Kidney glomerular epithelial cell (primary cell): ENCODE measurements at regions not wholly inside any gene's neighbourhood (a gene's known extent, or its start where the extent isn't known, plus 50 kb on each side); places are given as distances from the start of the nearest gene placed in this dataset.

Experiments used
- DNase-seq: peaks from one replicate; lab custom pipeline; 2025; lab: John Stamatoyannopoulos, UW

DNA sequence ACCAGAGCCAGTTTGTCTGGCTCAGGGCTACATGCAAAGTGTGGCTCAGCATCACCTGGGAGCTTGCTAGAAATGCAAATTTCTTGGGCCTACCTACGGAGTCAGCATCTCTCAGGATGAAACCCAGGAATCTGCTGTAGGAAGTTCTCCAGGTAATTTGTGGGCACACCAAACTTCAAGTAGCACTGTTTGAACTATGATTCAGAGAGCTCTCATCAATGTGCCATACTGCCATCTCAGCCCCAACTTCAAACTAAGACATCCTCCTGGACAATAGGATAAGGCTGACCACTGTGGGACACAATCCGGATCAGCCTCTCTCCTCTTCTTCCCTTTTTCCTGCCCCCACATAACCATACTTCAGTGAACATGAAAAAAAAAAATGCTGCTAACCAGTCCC, 374.5 kb downstream of the METTL15 start:
- DNase-seq: no peak

DNA sequence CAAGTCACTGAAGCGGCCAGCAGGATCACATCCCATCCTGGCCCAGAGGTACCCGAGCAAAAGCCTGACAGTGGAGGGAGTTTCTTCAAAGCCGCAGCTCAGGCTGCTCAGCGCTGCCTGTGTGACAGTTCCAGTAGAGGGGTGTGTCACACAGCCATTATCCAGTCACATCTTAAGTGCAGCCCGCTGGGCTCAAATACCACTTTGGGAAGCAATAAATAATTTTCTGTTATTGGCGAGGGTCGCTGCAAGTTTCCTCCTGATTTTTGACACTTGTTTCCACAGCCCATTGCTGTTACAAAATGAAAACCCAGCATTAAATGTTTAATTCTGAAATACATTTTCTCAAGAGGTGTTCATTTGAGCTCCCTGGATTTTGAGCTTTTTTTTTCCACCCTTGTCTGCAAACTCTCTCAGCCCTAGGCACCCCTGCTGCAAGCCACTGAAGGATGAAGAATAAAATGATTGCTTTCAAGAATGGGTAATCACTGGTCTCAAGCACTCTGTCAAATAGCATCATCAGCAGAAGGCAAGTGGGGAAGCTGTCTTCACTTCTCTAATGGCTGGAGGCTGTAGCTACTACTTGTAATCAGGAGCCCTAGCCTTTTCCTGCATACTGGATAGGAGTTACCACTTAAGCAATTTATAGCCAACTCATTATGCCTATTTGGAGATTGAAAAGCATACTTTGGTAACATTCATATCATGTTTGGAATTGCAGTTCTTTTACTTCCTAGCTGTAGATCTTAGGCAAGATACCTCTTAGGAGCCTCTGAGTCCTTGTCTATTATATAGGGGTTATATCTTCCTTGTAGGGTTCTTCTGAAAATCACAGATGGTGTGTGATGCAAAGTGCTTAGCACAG, 373.7 kb downstream of the METTL15 start:
- no peak for DNase-seq

DNA sequence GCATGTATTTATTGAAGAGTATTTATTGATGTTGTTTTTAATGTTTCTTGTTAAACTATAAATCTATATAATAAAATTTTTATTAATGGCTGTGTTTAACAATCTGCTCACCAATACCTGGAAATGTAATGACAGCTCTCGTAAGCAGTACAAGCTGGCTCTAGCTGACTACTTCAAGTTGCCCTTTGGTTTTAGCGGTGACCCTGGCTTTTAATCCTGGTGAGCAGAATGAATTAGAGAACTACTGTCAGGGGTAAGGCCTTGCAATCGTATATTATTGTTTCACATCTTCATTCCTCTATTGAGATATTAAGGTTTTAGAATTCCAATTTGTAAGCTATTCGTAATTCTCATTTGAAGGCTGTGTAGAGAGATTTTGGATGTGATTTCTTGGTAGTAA, 372.2 kb downstream of the METTL15 start:
- DNase-seq: no peak

DNA sequence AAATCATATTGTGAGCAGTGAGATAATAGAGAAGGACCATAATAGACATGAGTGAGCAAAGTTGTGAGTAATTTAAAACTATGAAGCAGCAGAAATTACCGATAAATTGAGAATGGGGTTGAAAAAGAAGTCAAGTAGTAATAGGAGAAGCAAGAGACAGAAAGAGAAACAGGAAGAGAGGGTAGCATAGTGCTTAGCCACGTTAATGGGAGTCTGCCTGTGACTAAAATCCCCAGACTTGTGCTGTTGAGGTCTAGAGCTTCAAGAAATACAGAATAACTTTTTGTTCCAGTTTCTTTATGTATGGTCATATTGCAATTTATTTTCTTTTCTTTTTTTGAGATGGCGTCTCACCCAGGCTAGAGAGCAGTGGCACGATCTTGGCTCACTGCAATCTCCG, 368.7 kb downstream of the METTL15 start:
- DNase-seq: no peak

DNA sequence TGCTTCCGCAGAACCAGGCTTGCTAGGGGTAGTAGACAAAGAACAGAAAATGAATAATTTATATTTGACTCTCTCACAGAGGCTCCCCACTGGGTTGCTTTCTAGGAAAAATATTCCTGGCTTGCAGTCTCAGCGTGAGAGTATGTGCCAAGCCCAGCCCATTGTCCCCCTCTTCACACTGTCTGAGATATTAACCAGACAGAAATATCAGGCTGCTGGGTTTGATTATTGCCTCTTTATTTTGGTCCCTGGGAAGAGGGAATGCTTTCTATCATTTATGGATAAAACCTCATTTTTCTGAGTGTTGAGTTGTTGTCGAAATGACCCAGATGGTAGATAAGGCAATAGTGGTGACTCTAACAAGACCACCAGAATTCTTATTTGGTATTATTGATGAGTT, 367.9 kb downstream of the METTL15 start:
- DNase-seq: no peak

DNA sequence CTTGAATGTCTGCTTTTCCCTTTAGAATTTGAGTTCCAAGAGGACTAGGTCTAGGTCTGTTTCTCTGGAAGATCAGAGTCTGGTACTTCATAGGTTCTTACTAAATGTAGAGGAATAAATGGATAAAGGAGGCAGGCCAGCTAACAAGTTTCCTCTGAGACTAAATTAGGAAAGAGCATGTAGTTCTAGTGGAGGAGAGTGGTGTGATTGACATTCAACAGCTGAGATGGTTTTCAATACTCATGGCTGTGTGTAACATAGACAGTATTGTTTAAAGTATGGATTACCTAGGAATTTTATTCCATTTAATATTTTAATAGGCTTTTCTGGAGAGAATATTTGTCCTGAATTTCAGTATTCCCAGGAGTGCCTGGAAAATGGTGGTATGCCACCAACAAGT, 364.7 kb downstream of the METTL15 start:
- no peak for DNase-seq

DNA sequence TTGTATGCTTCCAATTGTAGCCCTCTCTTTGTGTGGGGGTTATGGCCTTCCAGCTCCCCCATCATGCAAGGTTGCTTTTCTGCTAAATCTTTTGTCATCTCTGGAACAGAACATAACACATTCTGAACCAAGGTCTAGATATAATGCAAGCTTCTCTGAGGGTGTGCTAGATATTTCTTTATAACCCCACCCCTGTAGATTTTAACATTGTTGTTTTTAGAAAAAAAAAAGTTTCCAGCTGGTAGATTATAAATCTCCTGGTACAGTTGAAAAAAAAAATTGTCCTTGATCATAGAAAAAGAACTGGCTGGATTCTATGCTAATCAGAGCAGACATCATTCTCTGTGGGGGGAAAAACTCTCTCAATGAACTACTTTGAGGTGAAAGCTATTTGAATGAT, 363.3 kb downstream of the METTL15 start:
- DNase-seq: no peak

DNA sequence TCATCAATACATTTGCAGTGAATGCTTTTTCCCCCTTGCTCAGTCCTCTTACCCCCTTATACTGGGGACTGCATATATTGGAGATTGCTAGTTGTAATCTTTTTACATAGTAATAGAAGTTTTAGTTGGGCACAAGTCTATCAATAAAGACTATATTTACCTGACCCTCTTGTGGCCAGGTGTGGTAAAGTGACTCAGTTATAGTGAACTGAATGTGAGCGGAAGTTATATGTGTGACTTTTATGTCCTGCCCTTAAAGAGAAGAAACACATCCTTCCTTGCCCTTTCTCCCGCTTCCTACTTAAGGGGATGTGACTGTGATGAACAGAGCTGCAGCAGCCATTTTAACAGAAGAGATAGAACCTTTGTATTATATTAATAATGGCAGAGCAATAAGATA, 362.0 kb downstream of the METTL15 start:
- no peak for DNase-seq

DNA sequence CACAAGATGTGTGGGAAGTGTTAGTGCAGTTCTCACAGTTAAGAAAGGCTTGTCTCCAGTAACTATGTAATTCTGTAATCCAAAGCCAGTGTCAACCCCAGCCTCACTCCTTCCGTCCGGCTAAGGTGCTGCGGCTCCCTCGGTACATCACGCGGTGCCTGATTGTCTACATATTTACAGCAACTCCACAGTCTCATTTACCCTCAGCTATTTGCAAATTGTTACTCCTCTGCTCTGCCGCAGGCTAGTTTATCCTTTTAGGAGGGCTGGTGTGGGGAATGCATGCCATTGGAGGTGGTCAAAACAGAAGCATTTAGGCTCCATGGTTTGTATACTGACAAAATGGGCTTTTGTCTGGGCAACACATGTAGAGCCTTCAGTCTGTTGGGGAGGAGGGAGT, 358.3 kb downstream of the METTL15 start:
- no peak for DNase-seq

DNA sequence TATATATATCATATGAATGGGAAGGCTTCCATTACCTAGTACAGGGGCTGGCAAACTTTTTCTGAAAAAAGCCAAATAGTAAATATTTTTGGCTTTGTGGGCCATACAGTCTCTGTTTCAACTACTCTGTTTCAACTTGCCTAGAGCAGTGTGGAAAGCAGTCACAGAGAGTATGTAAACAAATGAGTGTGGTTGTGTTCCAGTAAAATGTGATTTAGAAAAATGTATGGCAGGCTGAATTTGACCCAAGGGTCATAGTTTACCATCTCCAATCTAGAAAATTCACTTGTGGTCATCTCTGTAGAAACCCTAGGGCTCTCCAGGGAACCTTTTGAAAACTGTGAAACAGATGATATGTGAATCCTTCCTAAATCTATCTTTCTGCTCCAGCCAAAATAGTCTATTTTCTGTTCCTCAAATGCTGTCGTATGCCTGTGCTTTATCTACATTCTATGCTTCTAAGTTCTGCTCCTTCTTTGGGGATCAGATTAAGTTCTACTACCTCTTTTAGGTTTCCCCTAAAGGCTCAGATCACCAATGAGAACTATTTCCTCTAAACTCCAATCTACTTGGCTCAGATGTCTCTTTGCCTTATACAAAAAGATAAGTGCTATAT, 356.2 kb downstream of the METTL15 start:
- no peak for DNase-seq

DNA sequence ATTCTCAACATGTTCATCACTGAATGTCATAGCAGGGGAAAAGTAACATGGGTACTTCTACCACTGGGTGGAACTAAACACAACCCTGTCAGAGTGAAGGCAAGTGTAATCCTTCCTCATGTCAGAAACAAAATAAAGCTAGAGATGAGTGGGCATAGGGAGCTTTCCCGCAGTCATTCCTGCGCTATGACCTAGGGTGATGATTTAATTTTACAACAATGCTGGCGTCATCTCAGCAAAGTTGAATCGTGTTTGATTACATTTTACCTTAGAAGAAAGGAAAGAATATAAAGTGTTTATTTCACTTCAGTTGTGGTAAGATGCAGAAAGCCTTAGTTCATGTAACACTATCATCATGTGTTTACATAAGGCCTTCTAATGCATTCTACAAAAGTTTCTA, 355.6 kb downstream of the METTL15 start:
- no peak for DNase-seq

DNA sequence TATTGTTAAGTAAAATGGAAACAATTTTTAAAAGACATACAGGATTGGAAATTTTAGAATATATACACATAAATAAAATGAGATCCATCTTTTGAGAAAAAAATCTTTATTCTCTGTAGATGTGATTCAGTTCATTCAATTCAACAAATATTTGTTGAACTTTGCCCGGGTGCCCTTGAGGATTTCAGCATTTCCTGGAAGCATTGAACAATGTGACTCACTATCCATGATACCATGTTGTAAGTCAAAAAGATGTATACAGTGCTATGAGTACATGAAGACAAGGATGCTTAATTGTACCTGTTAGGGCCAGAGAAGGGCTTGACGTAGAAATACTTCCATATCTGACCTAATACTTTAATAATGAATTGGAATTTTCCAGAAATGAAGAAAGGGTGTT, 353.7 kb downstream of the METTL15 start:
- no peak for DNase-seq

DNA sequence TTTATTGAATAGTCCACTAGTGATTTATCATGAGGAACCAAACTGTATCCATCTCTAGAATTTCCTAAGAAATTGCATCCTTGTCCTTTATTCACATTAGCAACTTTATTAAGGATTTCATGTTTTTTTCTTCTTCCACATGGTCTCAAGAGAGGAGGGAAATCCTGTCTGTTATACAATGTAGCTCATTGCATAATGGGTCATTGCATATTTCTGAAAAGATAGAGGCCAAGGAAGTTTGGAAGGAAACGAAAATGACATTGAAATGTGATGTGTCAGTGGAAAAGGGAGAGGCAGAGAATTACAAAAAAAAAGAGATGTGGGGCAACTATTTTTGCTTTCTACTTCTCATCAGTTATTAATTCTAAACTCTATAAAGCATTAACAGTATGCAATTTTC, 353.1 kb downstream of the METTL15 start:
- DNase-seq: no peak

DNA sequence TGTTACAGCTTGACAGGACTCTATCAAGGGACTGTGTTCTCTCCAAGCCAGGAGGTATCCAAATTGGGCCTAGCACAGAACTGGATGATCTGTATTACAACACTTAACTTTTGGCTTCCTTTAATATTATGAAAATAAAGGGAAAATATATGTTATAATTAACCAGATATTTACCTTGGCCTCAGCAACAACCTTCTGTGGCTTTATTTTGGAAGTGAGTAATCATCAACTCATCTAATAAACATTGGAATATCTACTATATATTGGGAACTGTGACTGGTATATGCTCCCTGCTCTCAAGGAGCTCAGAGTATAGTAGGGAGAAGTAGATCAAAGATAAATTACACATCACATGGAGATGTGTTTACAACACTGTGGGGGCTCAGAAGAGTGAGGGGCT, 352.2 kb downstream of the METTL15 start:
- DNase-seq: no peak

DNA sequence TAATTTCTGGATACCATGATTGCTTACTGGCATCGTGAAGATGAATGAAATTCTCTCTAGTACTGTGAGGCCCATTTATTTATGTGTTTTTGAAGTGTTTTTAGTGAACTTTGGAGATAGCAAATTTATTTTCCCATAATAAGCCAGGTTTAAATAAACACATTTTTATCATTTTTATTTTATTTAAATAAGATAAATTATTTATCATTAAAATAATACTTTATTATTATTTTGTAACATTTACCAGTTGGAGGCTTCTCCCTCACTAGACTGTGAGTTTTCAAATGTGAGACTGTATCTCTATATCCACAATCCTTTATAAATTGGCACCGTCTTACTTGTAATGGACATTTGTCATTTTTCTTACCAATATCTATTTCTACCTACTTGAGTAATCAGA, 351.7 kb downstream of the METTL15 start:
- DNase-seq: no peak

DNA sequence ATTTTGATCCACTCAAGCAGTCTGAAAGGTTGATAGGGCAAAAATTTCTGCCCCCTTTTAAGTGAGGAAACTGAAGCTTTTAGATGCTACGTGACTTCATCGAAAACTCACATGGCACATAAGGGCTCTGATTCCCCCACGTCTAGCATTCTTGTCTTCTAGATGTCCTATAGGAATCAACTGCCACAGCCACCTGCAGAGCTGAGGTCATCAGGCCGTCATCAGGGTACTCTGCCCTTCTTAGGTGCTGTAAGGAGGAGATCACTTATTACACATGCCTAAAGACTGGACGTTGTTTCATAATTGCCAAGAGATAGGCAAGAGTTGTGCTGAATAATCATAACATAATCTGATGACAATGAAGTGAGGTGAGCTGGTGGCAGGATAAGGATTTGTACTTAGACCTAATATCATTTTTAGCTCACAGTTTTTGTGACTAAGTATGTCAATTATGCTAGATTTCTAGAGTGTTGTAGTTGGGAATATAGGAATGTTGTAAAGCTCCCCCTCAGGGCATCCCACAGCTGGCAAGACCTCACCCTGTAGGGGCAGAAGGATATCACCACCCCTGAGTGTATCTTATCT, 349.4 kb downstream of the METTL15 start:
- DNase-seq: no peak

DNA sequence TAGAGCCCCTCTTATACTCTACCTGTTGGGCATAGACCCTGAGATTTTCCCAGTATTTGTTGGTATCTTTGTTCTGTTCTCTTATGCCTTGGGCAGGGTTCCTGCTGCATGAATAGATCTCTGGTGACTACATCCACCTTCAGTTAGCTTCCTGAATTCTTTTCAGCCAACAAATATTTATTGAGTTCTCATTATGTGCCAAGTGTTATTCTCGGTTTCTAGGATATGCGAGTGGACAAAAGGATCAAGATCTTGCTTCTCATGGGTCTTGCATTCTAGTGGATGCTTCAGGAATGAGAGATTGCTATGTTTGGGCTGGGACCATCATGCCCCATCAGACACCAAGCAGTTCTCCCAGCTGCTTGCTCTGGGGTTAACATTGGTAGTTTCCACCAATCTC, 340.0 kb downstream of the METTL15 start:
- DNase-seq: no peak

DNA sequence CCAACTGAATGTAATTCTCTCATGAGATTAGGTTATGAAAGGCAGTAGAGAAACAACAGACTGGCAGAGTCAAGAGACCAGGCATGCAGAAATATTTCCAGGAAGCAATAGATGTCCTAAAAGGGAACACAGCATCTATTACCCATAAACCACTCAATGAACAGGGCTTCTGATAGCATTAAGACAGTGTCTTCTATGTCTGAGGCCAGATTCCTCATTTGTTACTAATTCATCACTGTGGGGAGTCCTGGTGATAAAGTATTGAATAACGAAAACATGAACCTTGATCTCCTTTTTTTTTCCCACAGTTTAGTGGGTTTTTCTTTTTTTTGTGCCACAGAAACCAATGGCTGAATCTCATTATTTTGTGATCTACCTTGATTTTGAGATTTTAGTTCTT, 339.0 kb downstream of the METTL15 start:
- DNase-seq: peak; percentile 75

DNA sequence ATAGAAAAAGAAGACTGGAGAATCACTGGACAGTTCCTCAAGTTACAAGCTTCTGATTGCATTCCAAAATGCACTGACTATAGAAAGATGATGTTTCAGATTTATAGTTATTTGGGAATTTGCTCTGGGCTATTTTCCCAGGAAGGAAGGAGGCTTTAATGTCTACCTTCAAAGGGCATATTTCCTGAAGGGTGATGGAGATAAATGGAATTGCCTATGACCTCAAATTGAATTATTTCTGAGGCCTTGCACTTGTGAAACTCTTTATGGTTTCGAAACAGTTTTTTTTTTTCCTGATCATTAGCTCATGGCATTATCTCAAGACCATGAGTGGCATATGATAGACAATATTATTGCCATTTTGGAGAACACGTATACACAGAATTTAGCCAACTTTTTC, 333.9 kb downstream of the METTL15 start:
- DNase-seq: no peak

DNA sequence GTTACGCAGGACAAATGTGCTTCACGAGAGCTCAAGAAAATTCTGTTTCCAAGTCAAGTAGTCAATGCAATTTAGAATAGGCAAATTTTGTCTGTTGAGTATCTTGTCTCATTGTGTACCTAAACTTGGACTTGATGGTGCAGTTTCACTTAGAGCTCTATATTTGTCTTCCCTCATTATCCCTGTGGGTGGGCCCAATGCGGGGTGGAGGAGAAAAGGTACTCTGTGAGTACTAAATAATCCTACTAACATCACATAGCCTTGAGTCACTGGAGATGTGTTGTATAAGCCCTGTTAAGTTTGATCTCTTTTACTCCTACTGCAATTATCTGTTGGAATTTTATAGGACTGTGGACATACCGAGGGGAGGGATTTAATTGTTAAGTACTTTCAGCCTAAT, 331.2 kb downstream of the METTL15 start:
- no peak for DNase-seq

DNA sequence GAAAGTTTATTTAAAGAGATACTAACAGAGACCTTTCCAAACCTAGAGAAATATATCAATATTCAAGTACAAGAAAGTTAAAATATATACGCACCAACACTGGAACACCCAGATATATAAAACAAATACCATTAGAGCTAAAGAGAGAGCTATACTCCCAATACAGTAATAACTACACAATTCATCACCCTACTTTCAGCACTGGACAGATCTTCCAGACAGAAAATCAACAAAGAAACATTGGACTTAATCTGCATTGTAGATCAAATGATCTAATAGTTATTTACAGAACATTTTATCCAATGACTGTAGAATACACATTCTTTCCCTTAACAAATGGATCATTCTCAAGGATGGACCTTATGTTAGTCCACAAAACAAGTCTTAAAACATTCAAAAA, 311.9 kb downstream of the METTL15 start:
- DNase-seq: no peak

DNA sequence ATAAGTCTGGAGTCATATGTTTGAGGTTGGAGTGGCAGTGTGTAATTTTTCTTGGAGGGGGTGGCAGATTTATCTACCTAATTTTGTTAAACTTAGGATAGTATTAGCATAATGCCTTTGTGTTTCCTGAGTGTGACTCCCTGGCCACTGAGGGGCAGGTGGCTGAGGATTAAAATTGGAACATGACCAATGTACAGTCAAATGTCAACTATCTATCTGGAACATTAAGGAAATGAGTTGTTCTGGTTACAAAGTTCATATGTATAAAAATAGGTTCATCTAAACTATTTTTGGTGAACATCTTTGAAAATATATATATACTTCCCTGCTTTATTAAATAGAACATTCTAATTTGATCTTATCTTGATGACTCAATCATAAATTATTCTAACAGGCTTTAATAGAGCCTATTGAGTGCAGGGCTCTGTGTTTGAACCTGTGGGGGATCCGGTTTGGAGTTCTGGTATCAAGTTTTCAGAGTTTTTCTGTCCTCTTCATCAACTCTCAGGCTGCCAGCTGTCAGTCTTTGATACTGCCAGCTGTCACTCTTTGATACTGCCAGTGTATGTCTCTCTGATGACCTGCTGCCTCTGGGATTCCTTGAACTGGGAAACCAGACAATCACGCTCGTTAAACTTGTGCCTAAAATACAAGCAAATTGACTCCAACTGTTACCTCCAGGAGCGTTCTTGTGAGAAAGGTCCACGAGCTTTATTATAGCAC, 309.6 kb downstream of the METTL15 start:
- no peak for DNase-seq

DNA sequence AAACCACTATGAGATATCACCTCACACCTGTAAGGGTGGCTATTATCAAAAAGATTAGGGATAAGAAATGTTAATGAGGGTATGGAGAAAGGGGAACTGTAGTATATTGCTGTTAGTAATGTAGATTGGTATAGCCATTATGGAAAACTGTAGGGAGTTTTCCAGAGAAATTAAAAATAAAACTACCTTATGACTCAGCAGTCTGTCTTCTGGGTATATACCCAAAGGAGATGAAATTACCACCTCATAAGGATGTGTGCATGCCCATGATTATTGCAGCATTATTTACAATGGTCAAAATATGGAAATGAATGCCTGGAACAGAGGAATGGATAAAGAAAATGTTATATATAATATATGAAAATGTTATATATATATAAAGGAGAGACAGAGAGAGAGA, 303.8 kb downstream of the METTL15 start:
- no peak for DNase-seq
